Activated CD4-positive, alpha-beta T cell treated with anti-CD3 and anti-CD28 coated beads for 48 hours (primary cell): ENCODE measurements at regions not wholly inside any gene's neighbourhood (a gene's known extent, or its start where the extent isn't known, plus 50 kb on each side); places are given as distances from the start of the nearest gene placed in this dataset.

Source experiments
- DNase-seq: peaks from one replicate; pipeline ENCODE4 v3.0.0-alpha.2; 2020

DNA sequence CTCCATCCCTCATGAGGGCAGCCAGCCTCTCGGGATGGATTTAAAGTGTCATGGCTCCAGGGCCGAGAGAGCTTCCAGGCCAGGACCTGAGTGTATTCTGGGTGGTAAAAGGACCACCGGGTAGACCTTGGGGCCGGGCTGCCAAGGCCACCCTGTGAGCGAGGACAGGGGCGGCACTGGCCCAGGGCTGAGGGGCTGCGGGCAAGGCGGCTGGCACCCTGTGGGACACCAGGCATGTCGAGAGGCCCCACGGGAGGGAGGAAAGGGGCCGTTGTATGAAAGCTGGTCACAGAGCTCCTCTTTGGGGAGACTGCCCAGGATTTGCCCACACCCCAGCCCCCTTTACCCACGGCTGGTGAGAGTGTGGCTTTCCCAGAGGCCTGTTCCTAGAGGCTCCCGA, 92.3 kb upstream of the RTL6 start:
- no peak for DNase-seq

DNA sequence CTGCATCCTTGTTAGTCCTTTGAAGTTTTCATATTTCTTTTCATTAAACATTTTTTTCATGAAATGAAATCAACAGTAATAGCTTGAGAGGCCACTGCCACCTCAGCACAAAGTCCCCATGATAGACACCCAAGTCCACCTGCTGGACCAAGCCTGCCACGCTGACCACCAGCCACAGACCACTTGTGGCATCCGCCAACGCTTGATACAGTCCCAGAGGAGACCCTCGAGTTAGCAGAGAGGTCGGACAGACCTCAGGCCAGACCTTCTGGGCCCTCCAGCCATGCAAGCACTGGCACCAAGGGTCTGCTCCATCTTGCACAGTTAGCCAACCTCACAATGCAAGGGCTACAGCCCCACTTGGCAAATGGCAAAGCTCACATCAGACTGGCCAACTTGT, 91.8 kb upstream of the RTL6 start:
- no peak for DNase-seq

- DNase-seq: no peak
Observed at GRCh38 chr22:44588348-44588747, 90.3 kb upstream of the RTL6 start.

DNA sequence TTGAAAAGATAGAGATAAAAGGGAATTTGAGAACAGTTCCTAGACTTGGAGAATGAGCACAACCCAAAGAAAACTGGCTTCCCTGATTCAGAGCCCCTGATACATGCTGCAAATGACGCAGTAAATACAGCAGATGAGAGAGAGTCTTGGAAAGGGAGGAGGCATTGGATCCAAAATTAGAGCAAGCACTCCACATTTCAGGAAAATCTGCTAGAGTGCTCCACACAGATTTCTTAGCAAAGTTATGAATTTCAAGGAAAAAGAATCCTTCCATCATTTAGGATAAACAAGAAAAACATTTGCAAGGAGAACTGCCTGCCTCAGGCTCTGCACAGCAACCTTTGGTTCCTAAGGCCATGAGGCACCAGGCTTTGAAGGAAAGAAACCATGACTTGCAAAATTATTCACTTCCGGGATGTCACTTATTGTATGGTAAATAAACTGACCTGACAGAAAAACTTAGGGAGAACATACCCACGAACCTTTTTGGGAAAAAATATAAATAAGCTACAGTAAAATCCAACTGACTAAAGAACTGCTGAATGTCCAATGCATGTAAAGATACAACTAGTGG, 89.8 kb upstream of the RTL6 start:
- no peak for DNase-seq

DNA sequence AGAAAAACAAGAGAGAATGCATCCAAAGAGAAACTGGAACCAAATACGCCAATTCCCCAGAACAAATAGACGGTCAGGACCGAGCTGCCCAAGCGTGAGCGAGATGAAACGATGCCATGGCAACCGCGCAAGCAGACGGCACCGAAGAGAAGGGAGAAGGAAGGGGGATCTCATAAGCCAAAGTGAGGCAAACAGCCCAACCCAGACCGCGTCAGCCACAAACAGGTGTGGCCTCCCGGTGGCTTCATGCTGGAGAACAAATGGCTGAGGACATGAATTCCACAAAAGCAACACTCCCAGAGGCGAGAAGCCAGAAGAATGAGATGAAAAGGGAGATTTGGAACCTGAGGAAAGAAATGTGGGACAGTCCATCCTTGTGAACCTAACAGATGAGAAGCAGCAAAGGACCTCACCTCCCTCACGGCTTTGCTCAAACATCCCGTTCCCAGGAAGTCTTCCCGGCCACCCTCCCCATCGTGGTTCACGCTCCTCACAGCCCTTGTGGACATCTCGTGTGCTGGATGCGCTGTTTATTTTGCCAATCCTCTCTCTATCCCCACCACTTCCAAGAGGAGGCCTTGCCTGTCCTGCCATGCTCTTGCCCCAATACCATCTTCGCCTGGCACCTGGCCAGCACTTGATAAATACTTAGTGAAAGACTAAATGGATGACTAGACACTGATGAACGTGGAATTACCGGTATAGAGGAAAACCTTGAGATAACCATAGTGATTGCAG, 89.1 kb upstream of the RTL6 start:
- DNase-seq: no peak

DNA sequence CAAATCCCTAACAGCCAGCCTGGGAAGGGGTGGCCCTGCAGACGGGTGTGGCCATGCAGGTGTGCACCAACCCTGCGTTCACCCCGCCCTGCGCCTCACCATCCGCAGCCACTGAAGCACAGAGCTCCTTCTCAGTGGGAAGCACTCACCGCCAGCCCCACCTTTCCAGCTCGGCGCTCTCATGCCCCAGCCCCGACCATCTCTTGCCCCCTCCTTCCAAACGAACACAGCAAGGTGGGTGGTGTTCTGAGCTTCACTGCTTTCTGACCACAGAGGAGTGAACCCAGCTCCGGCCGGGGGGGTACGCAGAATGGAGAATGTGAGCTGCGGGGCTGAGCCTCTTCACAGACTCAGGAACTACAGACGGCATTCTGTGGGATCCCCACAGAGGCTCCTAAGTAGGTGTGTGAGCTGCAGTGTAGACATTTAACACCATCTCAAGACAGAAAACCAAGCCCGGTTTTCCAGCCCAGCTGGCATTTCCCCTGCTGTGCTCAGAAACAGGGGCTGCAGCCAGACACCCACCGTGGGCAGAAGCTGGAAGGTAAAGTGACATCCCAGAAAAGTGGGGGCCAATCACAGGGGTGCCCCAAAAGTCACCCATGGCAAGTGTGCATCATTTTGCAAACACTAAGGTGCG, 88.4 kb upstream of the RTL6 start:
- no peak for DNase-seq

- DNase-seq: no peak
Observed at GRCh38 chr22:44585559-44586350, 87.7 kb upstream of the RTL6 start.

DNA sequence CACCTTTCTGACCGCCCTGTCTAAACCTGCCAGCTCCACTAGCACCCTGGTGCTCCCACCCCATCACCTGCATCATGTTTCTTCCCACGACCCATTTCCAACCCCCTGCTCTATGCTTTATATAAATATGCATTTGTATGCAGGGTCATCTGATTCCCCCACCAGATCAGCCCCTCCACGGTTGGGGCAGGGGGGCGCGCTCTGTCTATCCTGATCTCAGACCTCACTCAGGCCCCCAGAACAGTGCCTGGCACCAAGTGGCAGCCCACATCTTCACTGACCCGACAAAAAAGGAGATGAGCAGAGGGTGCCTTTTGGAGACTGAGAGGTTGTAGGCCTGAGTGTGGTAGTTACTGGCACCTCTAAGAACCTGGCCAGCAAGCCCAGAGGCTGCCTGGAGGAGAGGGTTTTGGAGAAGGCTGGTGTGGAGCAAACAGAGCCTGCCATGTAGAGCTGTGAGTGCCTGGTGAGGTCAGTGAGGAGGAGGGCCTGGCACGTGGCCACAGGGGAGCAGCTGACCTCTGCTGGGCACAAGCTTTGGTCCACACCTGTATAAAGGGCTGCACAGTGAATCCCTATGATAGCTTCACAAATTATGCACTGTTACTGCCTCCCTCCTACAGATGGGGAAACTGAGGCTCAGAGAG, 86.3 kb upstream of the RTL6 start:
- DNase-seq: no peak

- DNase-seq: no peak
Observed at GRCh38 chr22:44583854-44584253, 85.8 kb upstream of the RTL6 start.

GRCh38 chr22:44583061-44583760, 85.2 kb upstream of the RTL6 start:
- DNase-seq: no peak

- no peak for DNase-seq
Observed at GRCh38 chr22:44582016-44582415, 84.0 kb upstream of the RTL6 start.

DNA sequence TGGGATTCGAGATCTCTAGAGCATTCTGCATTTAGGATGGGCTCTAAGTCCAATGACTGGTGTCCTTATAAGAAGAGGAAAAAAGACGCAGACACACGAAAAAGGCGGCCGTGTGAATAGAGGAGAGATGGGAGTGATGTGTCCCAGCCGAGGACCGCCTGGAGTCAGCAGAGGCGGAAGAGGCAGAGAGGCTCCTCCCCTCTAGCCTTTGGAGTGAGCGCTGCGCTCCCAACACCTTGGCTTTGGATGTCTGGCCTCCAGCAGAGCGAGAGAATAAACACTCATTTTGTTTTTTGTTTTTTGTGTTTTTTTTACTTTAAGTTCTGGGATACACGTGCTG, 83.0 kb upstream of the RTL6 start:
- no peak for DNase-seq

DNA sequence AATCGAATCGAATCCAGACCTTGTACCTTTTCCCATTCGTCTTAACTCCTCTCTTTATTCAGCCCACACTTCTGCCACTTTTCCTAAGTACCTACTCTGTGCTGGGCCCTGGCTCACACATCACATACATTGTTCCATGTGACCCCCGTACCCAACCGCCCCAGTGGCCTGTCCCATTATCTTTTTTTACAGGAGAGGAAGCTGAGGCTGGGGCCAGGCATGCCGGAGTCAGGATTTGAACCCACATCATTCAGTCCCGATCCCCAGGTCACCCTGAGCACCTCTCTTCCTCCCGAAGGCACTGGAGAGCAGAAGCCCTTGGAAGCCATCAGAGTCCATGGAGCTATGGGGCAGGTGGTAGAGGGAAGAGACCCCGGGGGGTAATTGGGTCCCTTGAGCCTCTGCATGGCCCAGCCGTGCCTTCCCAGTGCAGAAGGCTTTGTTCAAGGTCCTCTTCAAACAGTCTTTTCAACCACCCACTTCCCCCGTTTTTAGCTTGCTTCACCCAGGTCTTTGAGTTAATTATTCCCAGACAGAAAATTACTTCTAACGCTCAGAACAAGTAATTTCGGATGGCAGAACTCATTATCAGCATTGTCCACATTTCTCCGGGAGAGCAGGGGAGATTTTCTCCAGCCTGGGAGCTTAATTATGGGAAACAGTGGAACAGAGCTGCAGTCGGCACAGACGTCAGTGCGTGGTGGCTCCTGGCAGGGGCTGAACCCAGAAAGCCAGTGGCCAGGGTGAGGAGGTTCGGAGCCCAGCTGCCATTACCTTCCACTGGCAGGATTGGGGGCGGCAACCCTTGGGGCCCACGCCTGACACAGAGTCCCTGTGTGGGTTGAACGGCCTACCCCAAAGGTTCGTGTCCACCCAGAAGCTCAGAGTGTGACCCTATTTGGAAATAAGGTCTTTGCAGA, 82.4 kb upstream of the RTL6 start:
- no peak for DNase-seq

GRCh38 chr22:44578516-44579230, 80.6 kb upstream of the RTL6 start:
- no peak for DNase-seq

GRCh38 chr22:44578110-44578457, 80.1 kb upstream of the RTL6 start:
- no peak for DNase-seq

DNA sequence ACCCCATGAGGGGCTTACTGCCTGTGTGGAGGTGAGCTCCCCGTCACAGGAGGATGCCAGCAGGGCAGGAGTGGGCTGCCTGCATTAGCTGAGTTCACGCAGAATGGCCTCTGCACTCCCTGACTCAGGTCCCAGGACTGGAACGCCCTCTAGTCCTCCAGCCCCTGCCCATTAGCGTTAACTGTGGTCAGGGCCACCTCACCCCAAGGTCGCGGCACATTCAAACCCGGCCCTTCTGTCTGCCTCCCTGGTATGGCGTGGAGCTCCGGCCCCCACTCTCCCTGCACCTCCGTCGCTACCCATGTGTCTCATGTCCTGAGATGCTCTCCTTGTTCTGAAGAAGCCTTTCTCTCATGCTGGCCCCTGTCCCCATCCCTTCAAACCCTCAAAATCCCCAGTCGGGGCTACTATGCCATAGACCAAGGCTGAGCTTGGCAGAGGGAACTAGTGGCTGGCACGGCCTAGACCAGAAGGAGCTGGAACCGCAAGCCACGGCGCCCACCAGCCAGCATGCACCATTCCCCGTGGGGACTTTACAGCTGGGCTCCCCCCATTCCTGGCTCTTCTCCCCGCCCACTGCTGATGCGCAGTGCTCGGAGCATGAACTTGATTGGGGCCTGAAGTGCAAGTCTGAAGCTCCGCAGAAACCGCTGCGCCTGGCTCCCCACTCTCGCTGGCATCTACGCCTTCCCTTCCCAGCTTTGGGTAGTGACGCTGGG, 79.5 kb upstream of the RTL6 start:
- DNase-seq: no peak

DNA sequence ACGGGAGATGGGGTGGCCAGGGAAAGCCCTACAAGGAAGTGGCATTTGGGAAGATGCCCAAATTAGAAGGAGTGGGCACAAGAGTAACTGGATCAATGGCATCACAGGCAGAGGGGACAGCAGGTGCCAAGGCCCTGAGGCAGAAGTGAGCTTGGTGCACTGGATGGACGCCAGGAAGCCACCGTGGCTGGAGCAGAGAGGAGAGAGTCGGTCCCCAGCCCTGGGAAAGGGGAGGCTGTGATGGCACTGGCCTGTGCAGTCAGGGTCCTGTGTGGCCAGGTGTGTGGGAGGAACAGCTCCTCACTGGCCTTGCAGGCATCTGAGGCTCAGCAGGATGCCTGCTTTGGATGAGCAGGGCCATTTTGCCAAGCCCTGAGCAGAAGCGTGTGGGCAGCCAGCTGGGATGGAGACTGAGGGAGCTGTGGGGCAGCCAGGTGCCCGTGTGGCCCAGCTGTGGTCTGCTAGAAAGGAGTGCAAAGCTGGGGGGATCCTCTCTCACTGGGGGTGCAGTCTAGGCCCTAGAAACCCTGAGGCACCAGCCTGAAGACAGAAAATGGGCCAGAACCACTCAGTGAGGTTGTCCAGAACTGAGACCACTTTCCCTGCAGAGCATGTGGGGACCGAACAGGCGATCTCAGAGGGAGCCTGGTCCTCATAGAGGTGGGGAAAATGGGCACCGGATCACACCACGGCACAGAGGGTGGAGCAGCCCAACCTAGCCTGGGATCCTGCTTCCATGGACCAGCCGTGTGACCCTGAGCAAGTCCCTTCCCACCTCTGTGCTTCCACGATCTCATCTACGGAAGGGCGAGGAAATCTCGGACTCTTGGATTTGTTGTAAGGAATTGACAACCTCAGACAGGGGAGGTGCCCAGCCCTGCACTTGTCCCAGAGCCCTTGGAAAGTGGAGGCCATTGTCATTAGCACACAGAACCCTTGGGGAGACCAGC, 78.6 kb upstream of the RTL6 start:
- DNase-seq: no peak

DNA sequence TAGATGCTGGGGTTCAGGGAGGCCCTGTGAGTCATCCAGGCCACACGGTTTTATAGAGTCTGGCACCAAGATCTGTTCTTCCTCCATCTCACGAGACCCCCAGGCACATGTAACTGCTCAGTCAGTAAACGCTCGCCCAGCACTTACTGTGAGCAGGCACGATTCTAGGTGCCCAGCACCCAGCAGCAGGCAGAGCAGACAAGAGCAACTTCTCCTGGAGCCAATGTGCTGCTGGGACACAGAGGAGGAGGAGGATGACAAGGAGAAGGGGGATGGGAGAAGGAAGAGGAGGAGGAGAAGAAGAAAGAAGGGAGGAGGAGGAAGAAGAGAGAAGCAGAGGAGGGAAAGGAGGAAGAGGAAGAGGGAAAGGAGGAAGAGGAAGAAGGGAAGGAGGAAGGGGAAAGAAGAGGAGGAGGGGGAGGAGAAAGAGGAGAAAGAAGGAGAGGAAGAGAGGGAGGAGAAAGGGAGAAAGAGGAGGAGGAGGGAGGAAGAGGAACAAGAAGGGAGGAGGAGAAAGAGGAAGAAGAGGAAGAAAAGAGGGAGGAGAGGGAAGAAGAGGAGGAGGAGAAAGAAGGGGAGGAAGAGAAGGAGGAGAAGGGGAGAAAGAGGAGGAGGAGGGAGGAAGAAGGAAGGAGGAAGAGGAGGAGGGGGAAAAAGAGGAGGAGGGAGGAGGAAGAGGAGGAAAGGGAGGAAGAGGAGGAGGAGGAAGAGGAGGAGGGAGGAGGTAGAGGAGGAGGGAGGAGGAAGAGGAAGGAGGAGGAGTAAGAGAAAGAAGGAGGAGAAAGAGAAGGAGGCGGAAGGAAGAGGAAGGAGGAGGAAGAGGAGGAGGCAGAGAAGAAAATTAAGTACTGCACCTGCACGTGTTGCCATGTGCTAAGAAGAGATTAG, 77.6 kb upstream of the RTL6 start:
- DNase-seq: no peak
